IPS-11a (cell line): ENCODE measurements at regions not wholly inside any gene's neighbourhood (a gene's known extent, or its start where the extent isn't known, plus 50 kb on each side); places are given as distances from the start of the nearest gene placed in this dataset.
"Not testable (repeated sequence)": the region's sequence is repeated elsewhere in the genome, so short reads cannot be mapped to it uniquely, and the experiment has no call there.

ENCODE experiments used
- H3K4me3 ChIP-seq: one replicate; pipeline ENCODE4 v1.5.1; 2013; ENCODE audit warnings: low read depth, low read length, control low read depth

DNA sequence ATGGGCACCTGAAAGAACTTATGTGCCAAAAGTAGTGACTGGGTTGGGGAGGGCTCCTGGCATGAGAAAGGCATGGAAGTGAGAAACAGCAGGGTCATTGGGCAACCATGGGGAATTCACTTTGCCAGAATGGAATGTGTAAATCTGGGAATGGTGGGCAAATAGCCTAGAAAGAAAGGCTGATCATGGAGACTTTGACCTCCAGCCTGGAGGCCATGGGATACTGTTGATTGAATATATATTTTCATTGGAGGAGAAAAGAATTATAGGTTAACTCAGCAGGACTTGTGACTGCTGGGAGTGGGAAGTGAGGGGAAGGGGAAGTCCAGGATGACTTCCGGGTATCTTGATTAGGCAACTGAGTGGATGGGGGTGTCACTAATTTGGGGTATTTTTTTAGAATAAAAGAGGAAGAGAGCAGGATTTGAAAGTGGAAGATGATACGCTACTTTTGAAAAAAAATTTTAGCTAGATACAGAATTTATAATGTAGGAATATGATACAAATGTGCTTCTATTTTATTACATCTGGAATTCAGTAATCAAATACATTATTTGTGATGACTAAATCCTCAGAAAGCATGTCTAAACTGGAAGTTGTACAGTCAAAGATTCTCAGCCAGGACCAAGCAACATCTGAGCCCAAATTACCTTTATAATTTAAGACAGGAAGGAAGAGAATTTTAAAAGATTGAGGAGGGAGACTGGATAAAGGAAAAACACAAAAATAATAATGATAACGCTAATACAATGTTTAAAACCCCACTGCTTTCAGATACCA, 116.2 kb downstream of the GATA6 start:
- H3K4me3 ChIP-seq: no peak overlapping the region

DNA sequence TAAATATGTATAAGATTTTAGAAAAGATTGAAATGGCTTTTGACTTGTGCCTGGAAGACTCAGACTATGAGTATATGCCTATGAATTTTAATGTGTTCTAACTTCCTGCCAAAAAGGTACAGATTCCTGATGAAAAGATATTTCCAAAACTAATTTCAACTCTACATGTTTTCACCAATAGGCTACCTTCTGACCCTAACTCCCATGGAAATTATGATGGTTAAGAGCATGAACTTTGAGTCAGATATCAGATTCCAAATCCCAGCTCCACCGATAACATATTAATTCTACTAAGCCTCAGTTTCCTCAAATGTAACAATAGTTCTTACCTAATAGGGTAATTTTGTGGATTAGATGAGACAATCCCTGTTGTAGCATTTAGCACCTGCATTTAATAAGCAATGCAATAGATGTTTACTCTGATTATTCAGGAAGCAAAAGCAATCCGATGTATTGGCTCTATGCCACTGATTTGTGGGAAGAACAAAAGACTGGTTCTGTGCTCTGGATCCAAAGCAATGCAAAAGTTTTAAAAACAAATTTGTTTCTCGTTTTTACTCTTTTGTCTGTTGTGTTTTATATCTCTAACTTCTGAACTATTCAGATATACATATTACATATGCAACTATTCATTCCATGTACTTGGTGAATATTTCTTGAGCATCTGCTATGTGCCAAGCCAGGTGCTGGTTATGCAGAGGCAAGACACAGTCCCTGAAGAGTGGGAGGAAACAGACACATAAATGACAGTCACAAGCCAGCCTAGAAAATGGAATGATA, 115.4 kb downstream of the GATA6 start:
- H3K4me3 ChIP-seq: no peak overlapping the region

DNA sequence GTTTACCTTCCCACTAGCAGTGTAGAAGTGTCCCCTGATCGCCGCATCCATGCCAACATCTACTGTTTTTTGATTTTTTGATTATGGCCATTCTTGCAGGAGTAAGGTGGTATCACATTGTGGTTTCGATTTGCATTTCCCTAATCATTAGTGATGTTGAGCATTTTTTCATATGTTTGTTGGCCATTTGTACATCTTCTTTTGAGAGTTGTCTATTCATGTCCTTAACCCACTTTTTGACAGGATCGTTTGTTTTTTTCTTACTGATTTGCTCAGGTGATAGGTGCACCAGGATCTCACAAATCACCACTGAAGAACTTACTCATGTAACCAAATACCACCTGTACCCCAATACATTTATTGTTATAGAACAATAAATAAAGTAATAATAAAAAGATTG, 114.5 kb downstream of the GATA6 start:
- H3K4me3 ChIP-seq: not testable (repeated sequence)

DNA sequence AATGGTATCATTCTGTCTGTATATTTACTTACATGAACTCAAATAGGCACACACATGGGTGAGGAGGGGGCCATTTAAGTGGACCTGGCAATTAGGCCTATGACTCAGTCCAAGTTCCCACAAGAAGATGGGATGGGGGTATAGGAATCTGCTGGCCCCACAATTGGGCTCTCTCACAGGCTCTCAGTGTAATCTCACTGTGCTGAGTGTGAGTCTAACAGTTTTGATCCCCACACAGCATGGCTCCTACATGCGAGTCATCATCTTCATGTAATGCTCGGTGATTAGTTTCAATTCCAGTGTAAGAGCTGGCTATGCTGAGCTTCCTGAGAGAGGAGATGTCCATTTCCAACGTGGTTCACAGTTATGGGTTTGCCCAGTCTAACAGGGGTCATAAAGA, 114.0 kb downstream of the GATA6 start:
- no peak overlapping the region for H3K4me3 ChIP-seq

DNA sequence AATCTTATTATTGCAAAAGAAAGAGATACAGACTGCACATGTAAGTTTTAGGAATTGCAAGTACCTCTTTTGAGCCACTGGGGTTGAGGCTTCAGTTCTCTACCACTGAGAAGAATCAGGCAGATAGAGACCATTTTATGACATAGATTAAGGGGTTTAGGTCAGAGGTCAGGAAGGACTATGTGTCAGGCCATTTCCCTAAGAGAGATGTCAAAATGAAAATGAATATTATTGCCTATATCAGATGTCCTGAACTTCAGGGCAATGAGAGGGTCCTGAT, 113.7 kb downstream of the GATA6 start:
- no peak overlapping the region for H3K4me3 ChIP-seq

DNA sequence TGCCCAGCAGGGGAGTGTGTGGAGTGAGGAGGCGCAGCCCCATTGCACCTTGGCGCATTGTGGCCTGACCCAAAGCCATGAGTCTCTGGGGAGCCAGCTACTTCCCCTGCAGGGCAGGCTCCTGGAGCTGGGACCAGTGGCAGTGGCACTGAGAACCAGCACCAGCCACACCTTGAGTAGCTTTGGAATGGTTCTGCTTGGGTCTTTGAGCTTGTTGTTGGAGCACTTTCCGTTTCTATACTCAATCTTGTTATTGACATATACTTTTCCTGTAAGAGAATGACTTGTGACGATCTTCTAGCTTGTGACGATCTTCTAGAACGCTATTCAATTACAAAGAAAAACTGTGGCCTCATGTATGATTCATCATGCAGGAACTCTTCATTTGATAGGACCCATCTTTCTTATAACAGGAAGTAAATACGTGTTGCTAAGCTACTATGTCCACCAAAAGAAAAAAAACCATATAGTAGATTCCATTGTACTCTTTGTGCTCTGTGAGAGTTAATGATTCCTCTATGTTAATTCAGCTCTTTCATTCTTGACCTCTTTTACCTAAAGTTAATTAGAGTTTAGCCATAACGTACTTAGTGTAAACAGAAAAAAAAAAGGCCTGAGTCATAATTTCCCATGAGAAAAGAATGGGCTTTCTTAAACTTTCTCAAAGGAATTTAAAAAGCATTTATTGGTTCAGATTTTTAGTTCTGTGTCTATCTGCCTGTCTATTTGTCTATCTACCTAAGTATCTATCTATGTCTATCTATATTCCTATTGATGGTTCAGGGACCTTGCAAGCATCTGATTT, 113.1 kb downstream of the GATA6 start:
- no peak overlapping the region for H3K4me3 ChIP-seq

DNA sequence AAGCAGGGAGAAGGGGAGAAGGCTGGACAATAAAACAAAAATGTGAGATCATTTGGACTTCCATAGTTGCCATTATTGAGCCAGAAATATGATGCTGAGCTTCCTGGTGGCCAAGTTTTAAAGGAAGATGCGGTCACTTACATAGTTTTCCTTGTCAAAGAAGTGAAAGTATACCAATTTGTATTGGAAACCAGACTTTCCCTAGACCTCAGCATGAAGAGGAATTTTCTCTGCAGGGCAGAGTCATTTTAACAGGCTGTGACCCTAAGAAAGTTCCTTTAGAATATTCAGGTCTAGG, 111.0 kb downstream of the GATA6 start:
- H3K4me3 ChIP-seq: no peak overlapping the region

DNA sequence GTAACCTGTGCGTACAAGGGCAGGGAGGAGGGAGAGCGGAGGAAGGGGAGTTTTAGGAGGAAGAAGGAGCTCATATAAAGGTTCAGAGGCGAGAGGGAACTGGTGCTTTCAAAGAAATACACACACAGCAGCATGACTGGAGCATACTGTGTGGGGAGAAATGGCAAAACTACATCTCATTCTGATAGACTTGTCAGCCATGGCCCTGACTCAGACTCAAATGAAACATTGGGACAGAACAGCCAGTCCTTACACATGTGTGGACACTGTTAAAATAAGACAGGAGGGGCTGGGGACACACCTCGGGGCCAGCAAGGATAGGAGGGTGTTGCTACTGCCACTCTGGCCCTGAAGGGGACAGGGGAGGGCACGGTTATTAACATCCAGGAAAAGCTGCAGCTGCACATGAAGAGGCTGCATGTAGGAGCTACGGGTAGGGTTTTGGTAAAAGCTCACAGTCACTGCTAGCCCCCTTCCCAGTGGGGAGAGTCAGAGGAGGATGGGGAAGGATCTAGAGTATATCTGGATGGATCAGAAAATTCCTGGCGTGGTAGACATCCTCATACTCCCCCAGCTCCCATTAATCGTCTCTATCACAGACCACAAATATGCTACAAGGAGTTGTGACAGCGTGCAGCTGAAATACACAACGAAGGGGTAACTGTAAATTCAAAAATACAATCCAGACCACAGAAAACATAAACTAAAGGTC, 110.5 kb downstream of the GATA6 start:
- no peak overlapping the region for H3K4me3 ChIP-seq

DNA sequence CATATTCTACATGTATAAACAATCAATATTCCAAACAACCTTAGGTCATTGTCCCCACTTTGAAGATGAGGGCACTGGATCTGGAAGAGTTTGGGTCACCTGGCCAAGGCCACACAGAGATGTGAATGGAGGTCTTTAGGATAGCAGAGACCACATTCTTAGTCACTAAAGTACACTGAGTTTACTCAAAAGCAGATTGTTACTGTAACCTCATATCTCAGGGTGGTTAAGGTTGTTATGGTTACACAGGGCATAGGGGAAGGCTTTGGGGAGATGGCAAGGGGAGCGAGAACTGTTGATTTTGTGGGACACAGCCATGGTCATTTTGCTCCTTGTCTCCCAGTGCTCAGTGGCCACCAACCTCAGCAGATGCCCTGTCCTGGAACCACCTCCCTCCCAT, 109.4 kb downstream of the GATA6 start:
- no peak overlapping the region for H3K4me3 ChIP-seq

DNA sequence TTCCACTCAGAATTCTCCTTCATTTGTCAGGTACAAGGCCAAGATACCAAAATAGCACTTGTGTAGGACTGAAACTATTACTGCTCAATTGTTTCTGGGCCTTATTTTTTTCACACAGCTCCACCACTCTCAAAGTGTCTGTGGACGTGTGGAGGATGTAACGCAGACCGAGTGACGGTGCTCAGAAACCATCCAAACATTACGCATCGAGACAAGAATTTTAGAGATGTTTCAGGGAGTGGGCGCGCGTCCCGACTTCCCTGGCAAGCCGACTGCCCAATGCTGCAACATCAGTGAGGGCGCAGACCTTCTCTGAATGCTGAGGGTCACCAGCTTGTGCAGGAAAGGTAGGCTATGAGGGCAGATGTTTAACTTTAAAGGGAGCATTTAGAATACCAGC, 108.4 kb downstream of the GATA6 start:
- no peak overlapping the region for H3K4me3 ChIP-seq

DNA sequence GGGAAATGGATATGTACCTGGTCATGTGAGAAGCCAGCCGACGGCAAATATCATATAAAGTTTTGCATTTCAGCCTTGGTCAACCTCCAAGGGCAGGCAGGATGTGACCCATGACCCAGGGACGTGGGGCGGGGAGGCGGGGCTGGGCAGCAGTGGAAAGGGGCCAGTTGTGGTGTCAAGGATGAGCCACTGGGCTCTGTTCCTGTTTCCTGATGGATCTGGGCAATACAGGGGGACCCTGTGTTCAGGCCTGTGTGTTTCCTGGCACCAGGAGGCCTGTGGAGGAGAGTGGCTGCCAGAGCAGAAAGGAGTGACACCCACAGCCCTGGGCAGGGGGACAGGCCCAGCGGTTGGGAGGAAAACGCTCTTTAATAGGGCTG, 106.9 kb downstream of the GATA6 start:
- H3K4me3 ChIP-seq: no peak overlapping the region

DNA sequence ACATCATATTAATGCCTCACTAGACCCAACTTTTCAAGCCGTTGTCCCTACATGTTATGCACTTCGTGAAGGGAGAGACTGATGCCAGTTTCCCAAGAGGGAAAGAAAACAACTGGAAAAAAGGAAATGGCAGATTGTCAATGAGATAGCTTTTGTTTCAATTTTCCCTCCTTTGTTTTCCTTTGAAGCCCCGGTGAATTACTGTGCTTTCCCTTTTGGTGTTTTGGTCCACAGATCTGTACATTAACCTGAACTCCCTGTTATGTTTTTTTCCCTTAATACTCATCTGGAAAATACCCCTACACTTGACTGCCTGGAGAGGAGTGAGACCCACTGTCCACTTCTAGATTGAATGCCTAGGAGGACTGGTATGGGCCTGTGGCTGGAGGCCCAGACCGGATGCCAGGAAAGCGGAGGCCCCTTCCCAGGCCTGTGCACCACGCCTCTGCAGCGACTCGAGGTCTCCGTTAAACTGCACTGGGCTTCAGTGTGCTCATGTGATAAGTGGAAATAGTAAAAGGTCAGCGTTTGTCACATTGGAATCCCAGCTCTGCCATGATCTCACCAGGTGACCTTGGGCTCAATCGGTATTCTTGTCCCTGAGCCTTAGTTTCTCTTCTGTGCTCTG, 106.4 kb downstream of the GATA6 start:
- H3K4me3 ChIP-seq: no peak overlapping the region

DNA sequence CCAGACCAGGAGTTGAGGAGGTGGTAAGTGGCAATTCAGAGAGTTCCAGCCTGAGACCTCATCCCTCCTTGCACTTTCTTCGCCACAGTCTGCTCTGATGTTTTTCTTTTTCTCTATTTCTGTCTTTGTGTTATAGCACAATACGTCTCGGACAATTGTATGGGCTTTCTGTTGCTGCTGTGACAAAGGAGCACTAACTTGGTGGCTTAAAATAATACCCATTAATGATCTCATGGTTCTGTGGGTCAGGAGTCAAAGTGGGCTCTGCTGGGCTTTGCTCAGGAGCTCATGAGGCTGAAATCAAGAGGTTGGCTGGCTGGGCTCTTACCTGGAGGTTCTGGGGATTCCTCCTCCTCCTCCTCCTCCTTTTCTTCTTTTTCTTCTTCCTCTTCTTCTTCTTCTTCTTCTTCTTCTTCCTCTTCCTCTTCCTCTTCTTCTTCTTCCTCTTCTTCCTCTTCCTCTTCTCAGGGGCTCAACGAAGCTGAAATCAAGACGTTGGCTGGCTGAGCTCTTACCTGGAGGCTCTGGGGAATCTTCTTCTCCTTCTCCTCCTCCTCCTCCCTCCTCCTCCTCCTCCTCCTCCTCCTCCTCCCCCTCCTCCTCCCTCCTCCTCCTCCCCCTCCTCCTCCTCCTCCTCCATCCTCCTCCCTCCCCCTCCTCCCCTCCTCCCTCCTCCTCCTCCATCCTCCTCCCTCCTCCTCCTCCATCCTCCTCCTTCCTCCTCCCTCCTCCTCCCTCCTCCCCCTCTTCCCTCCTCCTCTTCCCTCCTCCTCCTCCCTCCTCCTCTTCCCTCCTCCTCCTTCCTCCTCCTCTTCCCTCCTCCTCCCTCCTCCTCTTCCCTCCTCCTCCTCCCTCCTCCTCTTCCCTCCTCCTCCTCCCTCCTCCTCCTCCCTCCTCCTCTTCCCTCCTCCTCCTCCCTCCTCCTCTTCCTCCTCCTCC, 104.0 kb downstream of the GATA6 start:
- H3K4me3 ChIP-seq: no peak overlapping the region

DNA sequence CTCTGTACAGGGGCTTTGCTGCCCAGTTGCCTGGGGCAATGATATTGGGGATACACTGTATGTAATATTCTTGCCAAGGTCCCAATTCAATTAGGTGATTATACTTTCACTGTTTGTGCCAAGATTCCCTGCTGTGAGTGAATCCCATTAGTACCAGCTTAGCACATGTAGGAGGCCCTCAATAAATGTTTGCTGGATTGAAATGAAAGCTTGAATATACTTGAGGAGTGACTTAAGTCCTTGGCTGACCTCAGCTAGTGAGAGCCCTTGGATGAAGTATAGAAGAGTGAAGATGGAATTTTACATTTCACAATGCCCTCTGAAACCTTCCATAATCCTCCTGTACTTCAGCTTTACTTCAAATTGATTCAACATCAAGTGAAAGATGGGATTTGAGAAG, 102.9 kb downstream of the GATA6 start:
- H3K4me3 ChIP-seq: no peak overlapping the region

DNA sequence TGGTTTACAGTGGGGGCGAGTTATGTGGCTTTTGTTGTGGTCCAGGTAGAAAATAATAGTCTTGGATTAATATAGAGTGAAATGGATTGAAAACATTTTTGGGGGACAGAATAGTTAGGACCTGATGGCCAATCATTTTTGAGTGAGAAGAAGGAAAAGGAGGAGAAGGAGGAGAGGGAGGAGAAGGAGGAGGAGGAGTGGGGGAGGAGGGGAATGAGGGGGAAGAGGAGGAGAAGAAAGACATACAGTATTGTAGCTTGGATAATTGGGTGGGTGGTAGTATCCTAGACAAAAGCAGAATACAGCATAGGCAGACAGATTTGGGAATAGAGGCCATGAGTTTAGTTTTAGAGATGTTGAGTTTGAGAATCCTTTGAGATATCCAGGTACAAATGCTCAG, 101.6 kb downstream of the GATA6 start:
- no peak overlapping the region for H3K4me3 ChIP-seq

DNA sequence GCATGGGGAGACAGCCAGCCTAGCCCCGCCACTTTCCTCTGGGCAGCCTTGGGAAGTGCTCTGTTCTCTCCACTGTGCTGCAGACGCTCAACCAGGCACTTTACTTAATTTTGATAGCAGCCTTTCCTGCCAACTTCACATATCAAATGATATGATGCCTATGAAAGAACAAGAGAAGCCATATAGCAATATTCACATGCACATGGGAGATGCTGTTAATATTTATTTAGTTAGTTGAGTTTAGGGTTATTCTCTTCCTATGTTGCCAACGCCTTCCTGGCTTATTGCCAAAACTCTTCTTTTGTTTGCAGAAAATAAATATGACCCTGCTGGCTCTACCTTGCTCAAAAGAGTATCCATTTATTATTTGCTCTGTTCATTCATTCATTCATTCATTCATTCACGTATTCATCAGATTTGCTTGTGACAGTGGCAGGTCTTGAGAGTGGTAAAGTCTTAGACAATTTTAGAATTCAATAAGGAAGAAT, 99.3 kb downstream of the GATA6 start:
- H3K4me3 ChIP-seq: no peak overlapping the region

DNA sequence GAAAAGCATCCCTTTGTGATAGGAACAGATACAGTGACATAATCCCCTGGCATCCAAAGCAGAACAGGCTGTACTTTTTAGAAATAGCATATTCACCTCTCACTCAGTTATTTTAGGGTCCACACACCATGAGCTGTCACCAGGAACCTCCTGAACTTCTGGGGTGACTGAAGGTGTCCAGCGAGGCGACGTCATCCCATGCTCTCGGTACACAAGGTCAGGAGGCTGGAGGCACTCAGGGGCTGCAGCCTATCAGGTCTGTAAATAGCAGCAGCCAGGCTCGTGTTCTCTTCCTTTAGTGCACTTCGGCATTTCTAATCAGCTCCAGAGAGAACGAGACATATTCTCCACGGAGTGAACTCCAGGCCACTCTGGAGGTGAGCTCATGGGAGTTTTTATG, 98.3 kb downstream of the GATA6 start:
- H3K4me3 ChIP-seq: no peak overlapping the region

DNA sequence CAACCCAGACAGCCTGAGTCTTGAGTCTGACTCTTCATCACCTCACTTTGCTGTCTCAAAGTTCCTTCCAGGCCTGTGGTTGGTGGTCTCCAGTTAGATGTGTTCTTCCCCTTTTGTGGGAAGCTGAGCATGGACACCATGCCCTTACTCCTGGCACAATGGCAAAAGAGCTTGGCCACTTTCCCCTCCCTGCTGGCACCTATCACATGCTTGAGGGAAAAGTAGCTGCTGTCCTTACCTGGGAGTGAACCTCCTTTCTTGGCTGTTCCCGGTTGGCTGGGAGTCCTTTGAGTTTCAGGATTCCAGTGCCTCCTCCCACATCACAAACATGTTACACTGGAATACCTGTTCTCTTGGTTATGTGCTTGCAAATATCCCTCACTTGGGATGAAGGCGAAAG, 97.8 kb downstream of the GATA6 start:
- no peak overlapping the region for H3K4me3 ChIP-seq

DNA sequence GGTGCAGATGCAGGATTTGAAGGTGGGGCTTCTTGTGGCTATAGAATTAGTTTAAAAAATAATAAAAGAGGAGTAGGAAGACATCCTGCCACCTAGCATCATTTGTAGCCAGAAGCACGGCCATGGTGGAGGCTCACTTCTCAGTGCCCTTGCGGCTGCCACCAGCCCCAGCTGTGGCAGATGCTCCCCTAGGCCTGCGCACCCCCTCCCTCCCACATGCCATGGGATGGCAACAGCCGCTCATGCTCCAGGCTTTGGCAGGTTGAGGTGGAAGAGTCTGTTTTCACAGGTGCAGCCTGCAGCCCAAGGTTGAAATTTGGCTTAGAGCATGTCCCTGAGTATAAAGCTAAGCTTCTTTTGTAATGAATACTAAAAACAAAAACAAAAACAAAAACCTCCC, 96.4 kb downstream of the GATA6 start:
- H3K4me3 ChIP-seq: no peak overlapping the region
